Spleen (tissue), 11 donors: ENCODE measurements at regions not wholly inside any gene's neighbourhood (a gene's known extent, or its start where the extent isn't known, plus 50 kb on each side); places are given as distances from the start of the nearest gene placed in this dataset.

Experiments
- DNase-seq: peaks from one replicate; pipeline ENCODE4 v3.0.0-alpha.2; 2020
- H3K27ac ChIP-seq, 8 donors: fragments of 200-600 bp; sonication (generic) in 7 of 8; 1 replicate in 4 of 8; 2 replicates in 4 of 8; pipeline versions ENCODE4 v1.5.0 to v1.8.0; 2016 to 2021; ENCODE audit warnings: inconsistent platforms in 4 of 8, mild to moderate bottlenecking in 4 of 8, moderate library complexity in 1 of 8
- H3K27me3 ChIP-seq, 7 donors: fragments of 200-600 bp; sonication (generic) in 6 of 7; replicated peaks in 1 of 7; 1 replicate in 4 of 7; 2 replicates in 3 of 7; pipeline versions ENCODE4 v1.5.0 to v1.8.0; 2016 to 2021; ENCODE audit warnings: inconsistent platforms in 3 of 7, mild to moderate bottlenecking in 1 of 7
- H3K36me3 ChIP-seq, 6 donors: fragments of 200-600 bp; sonication (generic) in 5 of 6; 1 replicate in 4 of 6; 2 replicates in 2 of 6; pipeline versions ENCODE4 v1.5.0 to v1.8.0; 2016 to 2021; ENCODE audit warnings: inconsistent platforms in 2 of 6
- H3K4me1 ChIP-seq, 6 donors: fragments of 200-600 bp; sonication (generic) in 5 of 6; 1 replicate in 3 of 6; 2 replicates in 3 of 6; pipeline versions ENCODE4 v1.5.0 to v1.8.0; 2016 to 2021; ENCODE audit warnings: inconsistent platforms in 3 of 6
- H3K4me3 ChIP-seq, 8 donors: fragments of 200-600 bp; sonication (generic) in 7 of 8; 1 replicate in 4 of 8; 2 replicates in 4 of 8; pipeline versions ENCODE4 v1.5.0 to v1.8.0; 2016 to 2021; ENCODE audit warnings: inconsistent platforms in 4 of 8, mild to moderate bottlenecking in 4 of 8, moderate library complexity in 2 of 8
- H3K9me3 ChIP-seq, 8 donors: fragments of 200-600 bp; sonication (generic) in 7 of 8; 1 replicate in 4 of 8; 2 replicates in 4 of 8; pipeline versions ENCODE4 v1.5.0 to v1.8.0; 2016 to 2021; ENCODE audit warnings: inconsistent platforms in 4 of 8
- POLR2A ChIP-seq, 3 donors: fragments of 450-650 bp; IDR thresholded peaks; one replicate each; pipeline ENCODE4 v1.5.1; 2017; ENCODE audit warnings: antibody characterized with exemption in 3 of 3, mild to moderate bottlenecking in 1 of 3
- POLR2AphosphoS5 ChIP-seq, 3 donors: sonication (generic); formaldehyde crosslinking; IDR thresholded peaks; one replicate each; pipeline ENCODE4 v1.5.1; 2017; ENCODE audit warnings: antibody characterized with exemption in 3 of 3
- WGBS, 5 donors: extraction: QIAGEN DNeasy Blood & Tissue Kit in 3 of 5; methylation state at CpG; one replicate each; pipeline versions ENCODE4 v1.1.5 to v1.1.7; 2013 to 2018; 5-methylcytosine and 5-hydroxymethylcytosine counted together
- intact Hi-C: fragments of 100-400 bp; cut with DNase I; formaldehyde crosslinking; loops from one replicate; pipeline ENCODE4 v1.15.0; 2023; ENCODE audit warnings: low total_unique reads
- TF ChIP-seq, protein P1 (sequence below), 11 experiments: fragments of 200-600 bp in 7 of 11; fragments of 450-650 bp in 4 of 11; sonication (generic) in 4 of 11; IDR thresholded peaks in 8 of 11; conservative IDR thresholded peaks in 3 of 11; 1 replicate in 7 of 11; 2 replicates in 4 of 11; pipeline versions ENCODE4 v1.4.0 to v1.8.0; 2016 to 2021; ENCODE audit warnings: antibody characterized with exemption in 11 of 11, inconsistent platforms in 4 of 11, mild to moderate bottlenecking in 1 of 11
- donor health status: healthy with polysubstance abuse.
- donor health status: DM: no; HTN: no; CAD: no; lungs with moderate emphysema.
- donor health status: DM: no; HTN: no; CAD: no.
- donor health status: Bipolar disorder and iron deficiency.
- donor health status: healthy.
- donor health status: DM: no; HTN: no; CAD: no.
- donor health status: DM: yes; HTN: yes; CAD: no.

DNA sequence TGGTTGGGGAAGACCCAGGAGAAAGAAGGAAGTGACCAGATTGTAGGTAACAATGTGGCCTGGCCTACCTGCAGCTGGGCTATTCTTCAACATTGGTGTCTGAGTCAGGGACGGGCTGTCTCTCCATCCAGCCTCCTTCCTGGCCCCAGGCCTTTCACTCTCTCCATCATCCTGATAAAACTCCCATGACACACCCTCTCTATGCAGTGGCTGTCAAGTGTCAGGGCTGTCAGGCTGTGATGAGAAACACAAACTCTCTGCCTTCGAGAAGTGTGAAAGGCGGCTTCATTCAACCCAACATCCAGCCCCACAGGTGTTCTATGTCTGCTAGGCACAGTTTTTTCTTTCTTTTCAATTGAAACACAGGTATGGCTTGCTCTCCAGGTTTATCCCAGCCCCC lies 153.3 kb upstream of the VSTM2B start:
- Histone ChIP-seq H3K4me3 (no peak overlapping the region), H3K36me3 (no peaks in the 10 kb centered on the region), H3K4me1 (no peaks in the 10 kb centered on the region), H3K27ac (no peak overlapping the region), H3K27me3 (peaks cover 0 to 27% (median 0%) of the 10 kb centered on the region in 7 donors), H3K9me3 (peaks cover 0 to 4% (median 0%) of the 10 kb centered on the region in 8 donors)
- intact Hi-C loops = no loop called here
- DNase-seq = no peak
- 65 to 75% (median 74%) methylated on average over 3 of the region's 3 CpGs for WGBS, 5 donors
- TF ChIP-seq, protein P1, sequence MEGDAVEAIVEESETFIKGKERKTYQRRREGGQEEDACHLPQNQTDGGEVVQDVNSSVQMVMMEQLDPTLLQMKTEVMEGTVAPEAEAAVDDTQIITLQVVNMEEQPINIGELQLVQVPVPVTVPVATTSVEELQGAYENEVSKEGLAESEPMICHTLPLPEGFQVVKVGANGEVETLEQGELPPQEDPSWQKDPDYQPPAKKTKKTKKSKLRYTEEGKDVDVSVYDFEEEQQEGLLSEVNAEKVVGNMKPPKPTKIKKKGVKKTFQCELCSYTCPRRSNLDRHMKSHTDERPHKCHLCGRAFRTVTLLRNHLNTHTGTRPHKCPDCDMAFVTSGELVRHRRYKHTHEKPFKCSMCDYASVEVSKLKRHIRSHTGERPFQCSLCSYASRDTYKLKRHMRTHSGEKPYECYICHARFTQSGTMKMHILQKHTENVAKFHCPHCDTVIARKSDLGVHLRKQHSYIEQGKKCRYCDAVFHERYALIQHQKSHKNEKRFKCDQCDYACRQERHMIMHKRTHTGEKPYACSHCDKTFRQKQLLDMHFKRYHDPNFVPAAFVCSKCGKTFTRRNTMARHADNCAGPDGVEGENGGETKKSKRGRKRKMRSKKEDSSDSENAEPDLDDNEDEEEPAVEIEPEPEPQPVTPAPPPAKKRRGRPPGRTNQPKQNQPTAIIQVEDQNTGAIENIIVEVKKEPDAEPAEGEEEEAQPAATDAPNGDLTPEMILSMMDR (IDR thresholded peaks at IDR 0.05 in 8 of 11, conservative IDR thresholded peaks at IDR 0.05 in 3 of 11) = no peak
- no peak for TF ChIP-seq POLR2AphosphoS5 (IDR thresholded peaks at IDR 0.05)
- no peak for TF ChIP-seq POLR2A (IDR thresholded peaks at IDR 0.05)

DNA sequence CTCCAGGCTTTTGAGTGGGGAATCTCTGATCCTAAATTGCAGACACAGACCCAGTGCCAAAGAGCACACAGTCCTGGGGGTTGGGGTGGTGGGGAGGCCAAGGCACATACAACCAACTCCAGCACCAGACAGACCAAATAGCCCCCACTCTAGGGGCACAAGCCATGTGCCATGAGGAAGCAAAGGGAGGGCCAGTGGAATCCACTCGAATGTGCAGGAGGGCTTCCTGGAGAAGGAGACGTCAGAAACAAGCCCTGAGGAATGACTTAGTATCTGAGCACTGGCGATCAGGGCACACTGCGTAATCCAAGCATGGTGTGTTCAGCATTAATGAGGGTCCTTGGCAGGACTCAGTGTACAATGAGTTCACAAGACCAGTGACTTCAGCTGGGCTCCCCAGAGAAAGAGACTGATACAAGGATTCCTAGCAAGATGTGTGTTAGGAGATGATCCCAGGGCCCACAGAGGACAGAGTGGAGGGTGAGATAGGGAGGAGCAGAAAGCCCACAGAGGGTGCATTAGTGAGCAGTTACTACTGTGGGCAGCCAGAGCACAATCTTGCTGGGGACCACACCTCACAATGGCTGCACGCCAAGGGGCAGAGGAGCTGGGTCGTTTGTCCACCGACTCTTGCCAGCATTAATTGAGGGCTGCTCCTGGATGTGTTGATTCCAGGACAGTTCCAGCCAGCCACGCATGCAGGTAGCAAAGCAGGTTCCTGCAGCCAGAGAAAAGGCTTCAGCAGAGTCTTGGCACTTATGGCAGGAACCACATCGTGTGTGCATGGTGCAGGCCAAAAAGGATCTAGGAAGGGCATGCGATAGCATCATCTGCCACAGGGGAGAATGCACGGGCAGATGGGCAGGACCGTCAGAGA lies 152.6 kb upstream of the VSTM2B start:
- no peak overlapping the region for H3K4me3 ChIP-seq
- peaks cover 0 to 4% (median 0%) of the 10 kb centered on the region in 8 donors for H3K9me3 ChIP-seq
- no peak overlapping the region for H3K27ac ChIP-seq
- WGBS, 5 donors = 75 to 84% (median 79%) methylated on average over 12 of the region's 12 CpGs
- intact Hi-C loops = no loop called here
- peaks cover 0 to 22% (median 0%) of the 10 kb centered on the region in 7 donors for H3K27me3 ChIP-seq
- no peaks in the 10 kb centered on the region for H3K4me1 ChIP-seq
- H3K36me3 ChIP-seq = no peaks in the 10 kb centered on the region
- TF ChIP-seq POLR2A (IDR thresholded peaks at IDR 0.05) = no peak
- DNase-seq = peak; percentile 57

DNA sequence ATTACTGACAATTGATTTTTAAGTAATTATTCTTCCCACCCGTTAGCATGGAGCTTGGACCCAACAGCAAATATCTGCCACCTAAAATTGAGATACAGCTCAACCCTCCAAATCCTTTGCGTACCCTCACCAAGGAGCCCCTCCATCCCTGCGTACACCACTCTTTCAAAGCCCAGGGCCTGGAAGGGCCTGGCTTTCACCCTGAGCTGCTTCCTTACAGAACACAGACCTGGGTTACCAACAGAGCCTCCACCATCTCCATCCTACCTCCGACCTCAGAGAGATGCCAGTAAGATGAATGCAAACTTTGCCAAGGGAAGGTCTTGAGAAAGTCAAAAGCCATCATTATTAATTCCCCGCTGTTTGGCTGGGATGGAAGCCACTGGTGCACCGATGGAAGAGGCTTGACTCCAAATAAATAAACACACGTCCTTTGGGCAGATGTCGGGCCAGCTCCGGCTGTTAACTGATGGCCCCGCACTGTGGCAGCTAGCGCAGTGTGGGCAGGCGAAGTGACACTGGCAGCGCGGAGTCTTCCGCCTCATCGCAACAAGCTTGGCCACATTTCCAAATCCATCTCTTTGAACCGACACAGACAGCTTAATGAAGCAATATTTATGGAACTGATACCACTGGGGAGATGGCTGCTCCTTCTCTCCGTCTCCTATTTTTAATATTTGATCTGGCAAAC lies 150.2 kb upstream of the VSTM2B start:
- Histone ChIP-seq H3K27me3 (peaks cover 0 to 35% (median 2%) of the 10 kb centered on the region in 7 donors), H3K4me1 (no peaks in the 10 kb centered on the region), H3K4me3 (no peak overlapping the region), H3K27ac (no peak overlapping the region), H3K36me3 (no peaks in the 10 kb centered on the region), H3K9me3 (peaks cover 0 to 4% (median 0%) of the 10 kb centered on the region in 8 donors)
- intact Hi-C loops = no loop called here
- no peak for TF ChIP-seq POLR2AphosphoS5 (IDR thresholded peaks at IDR 0.05)
- TF ChIP-seq POLR2A (IDR thresholded peaks at IDR 0.05) = no peak
- TF ChIP-seq, protein P1 (IDR thresholded peaks at IDR 0.05 in 8 of 11, conservative IDR thresholded peaks at IDR 0.05 in 3 of 11) = no peak
- WGBS, 5 donors = 85 to 89% (median 89%) methylated on average over 18 of the region's 18 CpGs
- DNase-seq = no peak

DNA sequence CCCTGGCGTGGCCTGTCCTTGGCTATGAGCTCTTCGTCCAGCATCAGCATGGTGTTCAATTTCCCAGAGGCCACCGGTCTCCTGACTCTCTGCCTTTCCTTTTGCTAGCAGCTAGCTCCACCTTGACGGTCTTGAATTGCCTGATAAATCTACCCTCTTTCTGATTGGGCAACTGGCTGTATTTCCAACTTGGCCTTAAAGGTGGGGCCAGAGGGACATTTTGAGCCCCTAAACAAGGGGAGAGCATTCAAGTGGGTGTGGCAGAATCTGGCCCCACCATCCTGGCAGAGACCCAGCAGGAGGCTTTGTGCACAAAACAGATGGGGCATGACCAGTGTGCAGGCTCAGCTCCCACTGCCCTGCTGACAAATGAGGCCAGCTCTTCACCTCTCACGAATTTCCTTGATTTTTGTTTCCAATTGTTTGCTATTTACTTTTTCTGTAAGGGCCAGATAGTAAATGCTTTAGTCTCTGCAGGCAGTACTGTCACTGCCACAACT lies 148.9 kb upstream of the VSTM2B start:
- H3K9me3 ChIP-seq = peaks cover 0 to 2% (median 0%) of the 10 kb centered on the region in 8 donors
- WGBS, 5 donors = 61 to 69% (median 68%) methylated on average over 5 of the region's 5 CpGs
- H3K36me3 ChIP-seq = no peaks in the 10 kb centered on the region
- H3K27me3 ChIP-seq = peaks cover 0 to 41% (median 2%) of the 10 kb centered on the region in 7 donors
- no peak overlapping the region for H3K27ac ChIP-seq
- H3K4me1 ChIP-seq = no peaks in the 10 kb centered on the region
- no peak overlapping the region for H3K4me3 ChIP-seq
- TF ChIP-seq POLR2A (IDR thresholded peaks at IDR 0.05) = no peak
- no peak for TF ChIP-seq POLR2AphosphoS5 (IDR thresholded peaks at IDR 0.05)
- peak; percentile 41 for DNase-seq
- intact Hi-C loops = no loop called here

DNA sequence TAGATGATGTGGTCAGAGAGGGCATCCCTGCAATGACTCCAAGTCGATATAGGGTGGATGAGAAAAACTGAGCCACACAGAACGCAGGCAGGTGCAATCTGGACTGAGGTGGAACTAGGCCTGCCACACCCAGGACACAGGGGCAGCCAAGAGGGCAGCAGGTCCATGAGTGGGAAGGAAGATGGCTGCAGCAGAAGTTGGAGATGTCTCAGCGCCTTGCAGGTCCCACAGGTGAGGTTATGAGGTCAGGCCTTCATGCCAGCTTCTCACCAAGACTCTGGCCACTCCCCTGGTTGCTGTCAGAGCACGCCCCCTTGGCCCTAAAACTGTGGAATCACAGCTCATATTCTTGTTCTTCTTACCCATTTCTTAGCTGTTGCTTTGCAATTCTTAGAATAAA lies 147.7 kb upstream of the VSTM2B start:
- H3K4me3 ChIP-seq = no peak overlapping the region
- peaks cover 0 to 43% (median 2%) of the 10 kb centered on the region in 7 donors for H3K27me3 ChIP-seq
- 55 to 75% (median 68%) methylated on average over 4 of the region's 4 CpGs for WGBS, 5 donors
- H3K9me3 ChIP-seq = no peaks in the 10 kb centered on the region
- DNase-seq = no peak
- H3K36me3 ChIP-seq = no peaks in the 10 kb centered on the region
- no peak overlapping the region for H3K27ac ChIP-seq
- TF ChIP-seq POLR2A (IDR thresholded peaks at IDR 0.05) = no peak
- TF ChIP-seq, protein P1 (IDR thresholded peaks at IDR 0.05 in 8 of 11, conservative IDR thresholded peaks at IDR 0.05 in 3 of 11) = no peak
- TF ChIP-seq POLR2AphosphoS5 (IDR thresholded peaks at IDR 0.05) = no peak
- H3K4me1 ChIP-seq = no peaks in the 10 kb centered on the region
- intact Hi-C loops = no loop called here
